Fibroblast of mammary gland (primary cell): ENCODE measurements at regions not wholly inside any gene's neighbourhood (a gene's known extent, or its start where the extent isn't known, plus 50 kb on each side); places are given as distances from the start of the nearest gene placed in this dataset.

ENCODE experiments used
- DNase-seq: peaks from one replicate; pipeline ENCODE4 v3.0.0-alpha.2; 2010; ENCODE audit warnings: low read depth
- H3K4me3 ChIP-seq: 2 replicates; pipeline ENCODE4 v1.5.1; 2011; ENCODE audit warnings: low read depth, mild to moderate bottlenecking, low read length, moderate library complexity; ENCODE audit not compliant: control insufficient read depth
- TF ChIP-seq, protein P1 (sequence below): conservative IDR thresholded peaks from 2 replicates; pipeline ENCODE4 v1.5.1; 2011; ENCODE audit warnings: low read depth, low read length, inconsistent platforms; ENCODE audit not compliant: control insufficient read depth, insufficient read depth

DNA sequence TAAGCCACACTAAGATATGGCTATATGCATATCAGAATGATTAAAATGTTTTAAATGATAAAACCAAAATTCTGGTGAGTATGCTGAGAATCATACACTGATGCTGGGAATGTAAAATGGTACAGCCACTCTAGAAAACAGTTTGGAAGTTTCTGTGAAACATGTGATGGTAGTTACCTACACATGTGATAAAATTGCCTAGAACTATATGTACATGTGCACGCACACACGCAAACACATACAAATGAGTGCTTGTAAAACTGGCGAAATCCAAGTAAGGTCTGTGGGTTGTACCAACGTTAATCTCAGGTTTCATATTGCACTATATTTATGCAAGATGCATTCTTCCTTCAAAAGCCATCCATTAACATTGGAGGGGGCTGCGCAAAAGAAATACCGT, 195.0 kb upstream of the RAB6C start:
- TF ChIP-seq, protein P1, sequence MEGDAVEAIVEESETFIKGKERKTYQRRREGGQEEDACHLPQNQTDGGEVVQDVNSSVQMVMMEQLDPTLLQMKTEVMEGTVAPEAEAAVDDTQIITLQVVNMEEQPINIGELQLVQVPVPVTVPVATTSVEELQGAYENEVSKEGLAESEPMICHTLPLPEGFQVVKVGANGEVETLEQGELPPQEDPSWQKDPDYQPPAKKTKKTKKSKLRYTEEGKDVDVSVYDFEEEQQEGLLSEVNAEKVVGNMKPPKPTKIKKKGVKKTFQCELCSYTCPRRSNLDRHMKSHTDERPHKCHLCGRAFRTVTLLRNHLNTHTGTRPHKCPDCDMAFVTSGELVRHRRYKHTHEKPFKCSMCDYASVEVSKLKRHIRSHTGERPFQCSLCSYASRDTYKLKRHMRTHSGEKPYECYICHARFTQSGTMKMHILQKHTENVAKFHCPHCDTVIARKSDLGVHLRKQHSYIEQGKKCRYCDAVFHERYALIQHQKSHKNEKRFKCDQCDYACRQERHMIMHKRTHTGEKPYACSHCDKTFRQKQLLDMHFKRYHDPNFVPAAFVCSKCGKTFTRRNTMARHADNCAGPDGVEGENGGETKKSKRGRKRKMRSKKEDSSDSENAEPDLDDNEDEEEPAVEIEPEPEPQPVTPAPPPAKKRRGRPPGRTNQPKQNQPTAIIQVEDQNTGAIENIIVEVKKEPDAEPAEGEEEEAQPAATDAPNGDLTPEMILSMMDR = no peak
- no peak overlapping the region for H3K4me3 ChIP-seq
- no peak for DNase-seq

DNA sequence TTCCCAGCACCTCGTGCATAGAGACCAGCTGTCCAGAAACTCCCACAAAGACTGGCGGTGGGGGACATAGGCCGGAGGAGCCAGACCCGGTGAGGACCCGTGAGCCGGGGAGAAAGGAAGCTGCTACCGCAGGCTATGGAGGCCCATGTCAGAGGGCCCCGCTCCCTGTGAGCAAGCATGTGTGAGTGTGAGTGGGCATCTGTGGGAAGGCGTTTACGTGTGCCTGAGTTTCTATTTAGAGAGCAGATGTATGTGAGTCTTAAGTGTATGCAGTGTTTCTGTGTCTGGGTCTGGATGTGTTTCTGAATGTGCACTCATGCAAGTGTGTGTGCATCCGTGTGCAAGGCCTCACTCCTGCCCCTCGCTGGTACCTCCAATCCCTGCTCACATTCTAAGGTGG, 187.8 kb upstream of the RAB6C start:
- no peak overlapping the region for H3K4me3 ChIP-seq
- TF ChIP-seq, protein P1 = no peak
- no peak for DNase-seq

DNA sequence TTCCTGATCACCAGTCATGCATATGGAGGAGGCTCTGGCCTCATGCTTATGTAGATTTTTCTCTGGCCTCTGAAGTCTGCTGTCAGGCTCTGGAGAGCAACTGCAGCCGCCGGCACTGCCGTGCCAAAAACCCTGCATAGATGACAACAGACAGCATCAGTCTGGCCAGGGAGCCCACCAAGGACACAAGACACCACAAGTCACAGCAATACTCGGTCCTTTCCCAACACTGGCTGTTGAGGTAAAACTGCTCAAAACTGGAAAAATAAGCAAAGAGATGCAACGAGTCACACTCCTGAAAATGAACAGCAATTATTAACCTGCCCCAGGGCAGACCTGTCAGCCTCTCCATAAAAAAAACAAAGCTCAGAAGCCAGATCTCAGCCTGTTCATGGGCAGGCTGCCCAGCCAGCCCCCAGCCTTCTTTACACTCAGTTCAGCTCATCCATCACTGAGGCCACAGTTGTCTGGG, 186.0 kb upstream of the RAB6C start:
- H3K4me3 ChIP-seq = no peak overlapping the region
- TF ChIP-seq, protein P1 = no peak
- no peak for DNase-seq

DNA sequence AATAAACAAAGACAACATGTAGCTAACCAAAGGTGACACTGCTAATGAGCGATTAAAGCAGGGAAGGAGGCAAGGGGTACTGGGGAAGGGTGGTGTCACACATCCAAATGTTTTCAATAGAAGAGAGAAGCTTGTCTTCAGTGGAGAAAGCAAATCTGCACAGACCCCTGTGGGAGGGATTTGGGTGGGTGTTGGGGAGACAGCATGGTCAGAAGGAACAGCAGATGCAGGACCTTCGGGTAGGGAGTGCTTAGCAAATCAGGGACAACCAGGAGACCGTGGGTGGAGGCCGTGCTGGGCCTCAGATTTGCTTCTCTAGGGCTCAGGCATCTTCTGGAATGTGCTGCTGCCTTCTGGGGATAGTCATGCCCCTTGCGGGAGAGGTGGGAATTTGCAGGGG, 185.3 kb upstream of the RAB6C start:
- no peak overlapping the region for H3K4me3 ChIP-seq
- TF ChIP-seq, protein P1 = no peak
- DNase-seq = no peak

DNA sequence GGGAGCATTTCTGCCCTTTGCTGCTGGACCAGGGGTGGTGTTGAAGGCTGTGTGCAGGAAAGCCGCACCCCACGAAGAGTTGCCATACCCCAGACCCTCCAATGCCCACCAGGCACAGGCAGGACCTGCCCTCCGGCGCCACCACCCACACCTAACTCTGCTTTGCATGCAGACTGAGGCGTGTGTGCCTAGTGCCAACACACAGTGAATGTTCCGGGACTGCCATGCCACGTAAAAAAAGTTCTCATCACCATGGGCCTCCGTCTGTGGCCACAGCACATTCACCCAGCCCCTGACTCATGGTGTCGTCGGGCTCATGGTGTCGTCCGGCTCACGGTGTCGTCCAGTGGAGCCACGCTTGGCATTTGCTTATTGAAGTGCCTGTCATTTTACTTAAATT, 184.9 kb upstream of the RAB6C start:
- no peak for DNase-seq
- TF ChIP-seq, protein P1 = no peak
- H3K4me3 ChIP-seq = no peak overlapping the region

DNA sequence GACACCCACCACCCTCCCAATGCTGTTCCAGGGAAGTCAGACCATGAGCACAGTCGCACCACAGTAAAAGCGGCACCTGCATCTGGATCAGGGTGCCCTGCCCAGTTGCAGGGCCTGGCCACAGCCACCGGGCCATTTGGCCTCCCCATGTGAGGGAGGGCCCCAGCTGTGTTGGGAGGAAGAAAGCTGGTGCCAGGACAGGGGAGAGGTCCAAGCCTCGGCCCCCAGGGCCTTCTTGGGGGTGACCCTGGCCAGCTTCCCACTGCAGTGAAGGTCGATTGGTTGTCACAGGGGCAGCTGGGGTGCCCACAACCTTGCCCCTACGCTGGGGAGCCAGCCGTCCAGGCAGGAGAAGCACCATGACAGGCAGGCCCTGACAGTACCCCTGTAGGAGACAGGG, 183.2 kb upstream of the RAB6C start:
- no peak overlapping the region for H3K4me3 ChIP-seq
- DNase-seq = no peak
- TF ChIP-seq, protein P1 = no peak
